GM23338 (cell line): ENCODE measurements at regions not wholly inside any gene's neighbourhood (a gene's known extent, or its start where the extent isn't known, plus 50 kb on each side); places are given as distances from the start of the nearest gene placed in this dataset.

Source experiments
- ATAC-seq: fragments of 200-7000 bp; cut with Tn5 transposase; 3 replicates; pipeline ENCODE4 v1.9.1; 2020
- DNase-seq: peaks from one replicate; pipeline ENCODE4 v3.0.0-alpha.2; 2015; ENCODE audit warnings: low spot score
- H2AFZ ChIP-seq: fragments of 200-600 bp; sonication (generic); 2 replicates; pipeline ENCODE4 v1.8.0; 2016; ENCODE audit warnings: antibody characterized with exemption, mild to moderate bottlenecking, moderate library complexity
- H3F3A ChIP-seq: fragments of 200-600 bp; sonication (generic); replicated peaks from 2 replicates; pipeline ENCODE4 v1.8.0; 2017; ENCODE audit warnings: antibody characterized with exemption, mixed run types, low read depth
- H3K27ac ChIP-seq: fragments of 200-600 bp; sonication (generic); 2 replicates; pipeline ENCODE4 v1.6.1; 2016; ENCODE audit warnings: low read depth
- H3K27me3 ChIP-seq: fragments of 200-600 bp; sonication (generic); 2 replicates; pipeline ENCODE4 v1.8.0; 2016; ENCODE audit warnings: mild to moderate bottlenecking, mixed run types, moderate library complexity; ENCODE audit not compliant: insufficient read depth
- H3K36me3 ChIP-seq: fragments of 200-600 bp; sonication (generic); 2 replicates; pipeline ENCODE4 v1.8.0; 2016; ENCODE audit warnings: mild to moderate bottlenecking; ENCODE audit not compliant: insufficient read depth
- H3K4me1 ChIP-seq: fragments of 200-600 bp; sonication (generic); 2 replicates; pipeline ENCODE4 v1.8.0; 2016; ENCODE audit warnings: mild to moderate bottlenecking, moderate library complexity; ENCODE audit not compliant: insufficient read depth
- H3K4me2 ChIP-seq: fragments of 200-600 bp; sonication (generic); 2 replicates; pipeline ENCODE4 v1.7.1; 2017; ENCODE audit warnings: mixed run types
- H3K4me3 ChIP-seq: fragments of 200-600 bp; sonication (generic); 2 replicates; pipeline ENCODE4 v1.6.1; 2016; ENCODE audit warnings: mixed run types
- H3K79me2 ChIP-seq: fragments of 200-600 bp; sonication (generic); replicated peaks from 2 replicates; pipeline ENCODE4 v1.8.0; 2017; ENCODE audit warnings: mild to moderate bottlenecking; ENCODE audit not compliant: insufficient read depth
- H3K9me2 ChIP-seq: fragments of 200-600 bp; sonication (generic); 2 replicates; pipeline ENCODE4 v1.8.0; 2017; ENCODE audit not compliant: insufficient read depth
- H4K20me1 ChIP-seq: fragments of 200-600 bp; sonication (generic); replicated peaks from 2 replicates; pipeline ENCODE4 v1.8.0; 2017; ENCODE audit warnings: mild to moderate bottlenecking; ENCODE audit not compliant: insufficient read depth
- H3K27ac Mint-ChIP-seq: 2 replicates; pipeline ENCODE4 v1.8.0; 2020; ENCODE audit warnings: inconsistent platforms, mild to moderate bottlenecking, moderate library complexity, mixed read lengths
- H3K27me3 Mint-ChIP-seq: 3 replicates; pipeline ENCODE4 v1.8.0; 2022; ENCODE audit warnings: low read depth, mild to moderate bottlenecking, moderate library complexity, mixed read lengths, inconsistent platforms; ENCODE audit not compliant: insufficient read depth, poor library complexity
- H3K36me3 Mint-ChIP-seq: 3 replicates; pipeline ENCODE4 v1.8.0; 2021; ENCODE audit warnings: low read depth, mild to moderate bottlenecking, inconsistent platforms, moderate library complexity, mixed read lengths
- H3K4me1 Mint-ChIP-seq: 3 replicates; pipeline ENCODE4 v1.8.0; 2020; ENCODE audit warnings: mild to moderate bottlenecking, inconsistent platforms, mixed read lengths
- H3K4me3 Mint-ChIP-seq: 3 replicates; pipeline ENCODE4 v1.8.0; 2021; ENCODE audit warnings: moderate library complexity, mild to moderate bottlenecking, inconsistent platforms, mixed read lengths
- H3K9me3 Mint-ChIP-seq: 3 replicates; pipeline ENCODE4 v1.8.0; 2020; ENCODE audit warnings: moderate library complexity, mild to moderate bottlenecking, inconsistent platforms, mixed read lengths
- CREB1 ChIP-seq: fragments of 250-450 bp; sonication (Bioruptor Pico); IDR thresholded peaks from 2 replicates; pipeline ENCODE4 v1.5.0; 2020; ENCODE audit warnings: low read depth, mild to moderate bottlenecking, moderate library complexity
- EZH2 ChIP-seq: fragments of 200-600 bp; sonication (generic); IDR thresholded peaks from one replicate; pipeline ENCODE4 v1.8.0; 2017; ENCODE audit warnings: antibody characterized with exemption, mild to moderate bottlenecking, low read depth; ENCODE audit not compliant: unreplicated experiment
- EZH2phosphoT487 ChIP-seq: fragments of 200-600 bp; sonication (generic); IDR thresholded peaks from one replicate; pipeline ENCODE4 v1.8.1; 2018; ENCODE audit warnings: antibody characterized with exemption; ENCODE audit not compliant: unreplicated experiment
- JUNB ChIP-seq: IDR thresholded peaks from one replicate; pipeline ENCODE4 v1.6.1; 2016; ENCODE audit warnings: antibody characterized with exemption; ENCODE audit not compliant: unreplicated experiment
- NANOG ChIP-seq: IDR thresholded peaks from 2 replicates; pipeline ENCODE4 v1.6.1; 2016; ENCODE audit warnings: antibody characterized with exemption, borderline replicate concordance
- POLR2AphosphoS5 ChIP-seq: IDR thresholded peaks from 2 replicates; pipeline ENCODE4 v1.6.1; 2016; ENCODE audit warnings: antibody characterized with exemption, low read depth
- STAT1 ChIP-seq: IDR thresholded peaks from one replicate; pipeline ENCODE4 v1.6.1; 2016; ENCODE audit warnings: antibody characterized with exemption; ENCODE audit not compliant: unreplicated experiment
- ZNF114 ChIP-seq: fragments of 250-450 bp; sonication (Bioruptor Pico); IDR thresholded peaks from 2 replicates; pipeline ENCODE4 v1.5.0; 2020; ENCODE audit warnings: mild to moderate bottlenecking, moderate library complexity
- ZNF331 ChIP-seq: fragments of 250-450 bp; sonication (Bioruptor Pico); IDR thresholded peaks from 2 replicates; pipeline ENCODE4 v1.5.0; 2020; ENCODE audit warnings: low read depth, mild to moderate bottlenecking, moderate library complexity
- ZNF462 ChIP-seq: fragments of 250-450 bp; sonication (Bioruptor Pico); IDR thresholded peaks from 2 replicates; pipeline ENCODE4 v1.5.0; 2020; ENCODE audit warnings: mild to moderate bottlenecking, moderate library complexity
- TF ChIP-seq, protein P1 (sequence below): IDR thresholded peaks from one replicate; pipeline ENCODE4 v1.6.1; 2018; ENCODE audit warnings: antibody characterized with exemption; ENCODE audit not compliant: unreplicated experiment
- TF ChIP-seq, protein P2 (sequence below), 2 experiments: fragments of 200-600 bp in 1 of 2; sonication (generic) in 1 of 2; conservative IDR thresholded peaks; 2 replicates each; pipeline versions ENCODE4 v1.5.1 to v1.6.1; 2016 to 2017; ENCODE audit warnings: antibody characterized with exemption in 2 of 2, low read depth in 2 of 2, mild to moderate bottlenecking in 2 of 2, moderate library complexity in 1 of 2

GRCh38 chr2:128396500-128396891 is 77.8 kb upstream of the HS6ST1 start (continued):
- TF ChIP-seq ZNF462 (CRISPR knock-in tag) = no peak
- no peak for TF ChIP-seq ZNF331 (CRISPR knock-in tag)
- TF ChIP-seq ZNF114 (CRISPR knock-in tag) = no peak
- TF ChIP-seq EZH2 = no peak

GRCh38 chr2:128396946-128397345 is 78.3 kb upstream of the HS6ST1 start:
- H2AFZ ChIP-seq = no peak overlapping the region
- 0 out of 2 replicates have a peak, but pooled peaks cover 6% of the 10 kb centered on the region for H3F3A ChIP-seq
- peaks cover 19% of the 10 kb centered on the region for H3K4me1 Mint-ChIP-seq
- no peaks in the 10 kb centered on the region for H3K36me3 ChIP-seq
- peaks cover 3% of the 10 kb centered on the region; the same call in 1 of the 3 replicates for H3K9me3 Mint-ChIP-seq
- no peak overlapping the region for H3K27ac Mint-ChIP-seq
- no peak for ATAC-seq
- no peak for DNase-seq
- no peaks in the 10 kb centered on the region for H3K9me2 ChIP-seq
- no peaks in the 10 kb centered on the region for H3K79me2 ChIP-seq
- no peaks in the 10 kb centered on the region for H4K20me1 ChIP-seq
- H3K4me1 ChIP-seq = peaks cover 18% of the 10 kb centered on the region
- H3K4me2 ChIP-seq = no peak overlapping the region
- H3K27me3 Mint-ChIP-seq = peaks cover 4% of the 10 kb centered on the region
- no peaks in the 10 kb centered on the region for H3K27me3 ChIP-seq
- no peak overlapping the region for H3K4me3 ChIP-seq
- H3K36me3 Mint-ChIP-seq = peaks cover 4% of the 10 kb centered on the region; the same call in 1 of the 3 replicates
- H3K27ac ChIP-seq = no peak overlapping the region
- peak overlapping the region; percentile 30; the same call in 1 of the 3 replicates for H3K4me3 Mint-ChIP-seq
- TF ChIP-seq CREB1 (CRISPR knock-in tag) (no peak), ZNF114 (CRISPR knock-in tag) (no peak), NANOG (no peak), POLR2AphosphoS5 (no peak), STAT1 (no peak), ZNF331 (CRISPR knock-in tag) (no peak), JUNB (no peak), EZH2 (no peak), EZH2phosphoT487 (no peak)
- TF ChIP-seq, protein P1, sequence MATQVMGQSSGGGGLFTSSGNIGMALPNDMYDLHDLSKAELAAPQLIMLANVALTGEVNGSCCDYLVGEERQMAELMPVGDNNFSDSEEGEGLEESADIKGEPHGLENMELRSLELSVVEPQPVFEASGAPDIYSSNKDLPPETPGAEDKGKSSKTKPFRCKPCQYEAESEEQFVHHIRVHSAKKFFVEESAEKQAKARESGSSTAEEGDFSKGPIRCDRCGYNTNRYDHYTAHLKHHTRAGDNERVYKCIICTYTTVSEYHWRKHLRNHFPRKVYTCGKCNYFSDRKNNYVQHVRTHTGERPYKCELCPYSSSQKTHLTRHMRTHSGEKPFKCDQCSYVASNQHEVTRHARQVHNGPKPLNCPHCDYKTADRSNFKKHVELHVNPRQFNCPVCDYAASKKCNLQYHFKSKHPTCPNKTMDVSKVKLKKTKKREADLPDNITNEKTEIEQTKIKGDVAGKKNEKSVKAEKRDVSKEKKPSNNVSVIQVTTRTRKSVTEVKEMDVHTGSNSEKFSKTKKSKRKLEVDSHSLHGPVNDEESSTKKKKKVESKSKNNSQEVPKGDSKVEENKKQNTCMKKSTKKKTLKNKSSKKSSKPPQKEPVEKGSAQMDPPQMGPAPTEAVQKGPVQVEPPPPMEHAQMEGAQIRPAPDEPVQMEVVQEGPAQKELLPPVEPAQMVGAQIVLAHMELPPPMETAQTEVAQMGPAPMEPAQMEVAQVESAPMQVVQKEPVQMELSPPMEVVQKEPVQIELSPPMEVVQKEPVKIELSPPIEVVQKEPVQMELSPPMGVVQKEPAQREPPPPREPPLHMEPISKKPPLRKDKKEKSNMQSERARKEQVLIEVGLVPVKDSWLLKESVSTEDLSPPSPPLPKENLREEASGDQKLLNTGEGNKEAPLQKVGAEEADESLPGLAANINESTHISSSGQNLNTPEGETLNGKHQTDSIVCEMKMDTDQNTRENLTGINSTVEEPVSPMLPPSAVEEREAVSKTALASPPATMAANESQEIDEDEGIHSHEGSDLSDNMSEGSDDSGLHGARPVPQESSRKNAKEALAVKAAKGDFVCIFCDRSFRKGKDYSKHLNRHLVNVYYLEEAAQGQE = no peak
- TF ChIP-seq, protein P2, sequence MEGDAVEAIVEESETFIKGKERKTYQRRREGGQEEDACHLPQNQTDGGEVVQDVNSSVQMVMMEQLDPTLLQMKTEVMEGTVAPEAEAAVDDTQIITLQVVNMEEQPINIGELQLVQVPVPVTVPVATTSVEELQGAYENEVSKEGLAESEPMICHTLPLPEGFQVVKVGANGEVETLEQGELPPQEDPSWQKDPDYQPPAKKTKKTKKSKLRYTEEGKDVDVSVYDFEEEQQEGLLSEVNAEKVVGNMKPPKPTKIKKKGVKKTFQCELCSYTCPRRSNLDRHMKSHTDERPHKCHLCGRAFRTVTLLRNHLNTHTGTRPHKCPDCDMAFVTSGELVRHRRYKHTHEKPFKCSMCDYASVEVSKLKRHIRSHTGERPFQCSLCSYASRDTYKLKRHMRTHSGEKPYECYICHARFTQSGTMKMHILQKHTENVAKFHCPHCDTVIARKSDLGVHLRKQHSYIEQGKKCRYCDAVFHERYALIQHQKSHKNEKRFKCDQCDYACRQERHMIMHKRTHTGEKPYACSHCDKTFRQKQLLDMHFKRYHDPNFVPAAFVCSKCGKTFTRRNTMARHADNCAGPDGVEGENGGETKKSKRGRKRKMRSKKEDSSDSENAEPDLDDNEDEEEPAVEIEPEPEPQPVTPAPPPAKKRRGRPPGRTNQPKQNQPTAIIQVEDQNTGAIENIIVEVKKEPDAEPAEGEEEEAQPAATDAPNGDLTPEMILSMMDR (conservative IDR thresholded peaks at IDR 0.05; ENCODE audit: low read depth in 2 of 2) = no peak
